Heart left ventricle (tissue), 13 donors: ENCODE measurements at regions not wholly inside any gene's neighbourhood (a gene's known extent, or its start where the extent isn't known, plus 50 kb on each side); places are given as distances from the start of the nearest gene placed in this dataset.

ENCODE experiments used
- CTCF ChIP-seq, 12 donors: fragments of 200-600 bp; sonication (generic) in 4 of 12; IDR thresholded peaks; one replicate each; pipeline versions ENCODE4 v1.5.0 to v1.8.0; 2018 to 2022; ENCODE audit warnings: antibody characterized with exemption in 12 of 12, mild to moderate bottlenecking in 5 of 12
- POLR2A ChIP-seq, 2 donors: fragments of 450-650 bp; IDR thresholded peaks; one replicate each; pipeline ENCODE4 v1.6.1; 2017; ENCODE audit warnings: antibody characterized with exemption in 2 of 2, mild to moderate bottlenecking in 2 of 2, moderate library complexity in 2 of 2
- donor health status: ischemic (EF 13 %, LVEDD 7.1; RV severe dilation, severe dysfunction).
- donor health status: DM: no; HTN: yes; CAD: no.
- donor health status: DM: no; HTN: no; CAD: no.
- donor health status: ischemic (EF 25% LVEDD 6.9; RV normal size, moderate dysfunction).
- donor health status: ischemic (EF 25% LVEDD 5.7; RV mildly dilated, moderate dysfunction).
- donor health status: ischemic (EF 35%, LVEDD 5.7; RV mildly dilated, moderate dysfunction).
- donor health status: nonischemic (EF 11% LVEDD 7.7; RV severe dilation, severe dysfunction).
- donor health status: DM: yes; HTN: yes; CAD: no.
- donor health status: PGD.
- donor health status: ischemic (EF 29% LVEDD 5.4; RV normal size, mild dysfunction).
- donor health status: nonischemic (EF 23%, LVEDD 6.1; RV moderate dilation, normal function).

- TF ChIP-seq POLR2A (IDR thresholded peaks at IDR 0.05) (no peak), CTCF (IDR thresholded peaks at IDR 0.05) (no peak)
Observed at GRCh38 chr9:13755551-13755950, 476.1 kb upstream of the MPDZ start.
